IPS-NIHi11 (cell line): ENCODE measurements at regions not wholly inside any gene's neighbourhood (a gene's known extent, or its start where the extent isn't known, plus 50 kb on each side); places are given as distances from the start of the nearest gene placed in this dataset.

ENCODE experiments used
- DNase-seq: peaks from one replicate; pipeline ENCODE4 v3.0.0; 2012; ENCODE audit warnings: mixed read lengths, low spot score

GRCh38 chr16:9687737-9688319 lies 494.4 kb downstream of the GRIN2A start:
- DNase-seq, result no peak

GRCh38 chr16:9689597-9689996 lies 492.6 kb downstream of the GRIN2A start:
- no peak for DNase-seq

GRCh38 chr16:9695152-9695551 lies 487.1 kb downstream of the GRIN2A start:
- peak; percentile 39 for DNase-seq
